GM23338 (cell line): ENCODE measurements at regions not wholly inside any gene's neighbourhood (a gene's known extent, or its start where the extent isn't known, plus 50 kb on each side); places are given as distances from the start of the nearest gene placed in this dataset.

ENCODE experiments used
- ATAC-seq: fragments of 200-7000 bp; cut with Tn5 transposase; 3 replicates; pipeline ENCODE4 v1.9.1; 2020
- DNase-seq: peaks from one replicate; pipeline ENCODE4 v3.0.0-alpha.2; 2015; ENCODE audit warnings: low spot score
- H2AFZ ChIP-seq: fragments of 200-600 bp; sonication (generic); 2 replicates; pipeline ENCODE4 v1.8.0; 2016; ENCODE audit warnings: antibody characterized with exemption, mild to moderate bottlenecking, moderate library complexity
- H3F3A ChIP-seq: fragments of 200-600 bp; sonication (generic); replicated peaks from 2 replicates; pipeline ENCODE4 v1.8.0; 2017; ENCODE audit warnings: antibody characterized with exemption, mixed run types, low read depth
- H3K27ac ChIP-seq: fragments of 200-600 bp; sonication (generic); 2 replicates; pipeline ENCODE4 v1.6.1; 2016; ENCODE audit warnings: low read depth
- H3K27me3 ChIP-seq: fragments of 200-600 bp; sonication (generic); 2 replicates; pipeline ENCODE4 v1.8.0; 2016; ENCODE audit warnings: mild to moderate bottlenecking, mixed run types, moderate library complexity; ENCODE audit not compliant: insufficient read depth
- H3K36me3 ChIP-seq: fragments of 200-600 bp; sonication (generic); 2 replicates; pipeline ENCODE4 v1.8.0; 2016; ENCODE audit warnings: mild to moderate bottlenecking; ENCODE audit not compliant: insufficient read depth
- H3K4me1 ChIP-seq: fragments of 200-600 bp; sonication (generic); 2 replicates; pipeline ENCODE4 v1.8.0; 2016; ENCODE audit warnings: mild to moderate bottlenecking, moderate library complexity; ENCODE audit not compliant: insufficient read depth
- H3K4me2 ChIP-seq: fragments of 200-600 bp; sonication (generic); 2 replicates; pipeline ENCODE4 v1.7.1; 2017; ENCODE audit warnings: mixed run types
- H3K4me3 ChIP-seq: fragments of 200-600 bp; sonication (generic); 2 replicates; pipeline ENCODE4 v1.6.1; 2016; ENCODE audit warnings: mixed run types
- H3K79me2 ChIP-seq: fragments of 200-600 bp; sonication (generic); replicated peaks from 2 replicates; pipeline ENCODE4 v1.8.0; 2017; ENCODE audit warnings: mild to moderate bottlenecking; ENCODE audit not compliant: insufficient read depth
- H3K9me2 ChIP-seq: fragments of 200-600 bp; sonication (generic); 2 replicates; pipeline ENCODE4 v1.8.0; 2017; ENCODE audit not compliant: insufficient read depth
- H4K20me1 ChIP-seq: fragments of 200-600 bp; sonication (generic); replicated peaks from 2 replicates; pipeline ENCODE4 v1.8.0; 2017; ENCODE audit warnings: mild to moderate bottlenecking; ENCODE audit not compliant: insufficient read depth
- H3K27ac Mint-ChIP-seq: 2 replicates; pipeline ENCODE4 v1.8.0; 2020; ENCODE audit warnings: inconsistent platforms, mild to moderate bottlenecking, moderate library complexity, mixed read lengths
- H3K27me3 Mint-ChIP-seq: 3 replicates; pipeline ENCODE4 v1.8.0; 2022; ENCODE audit warnings: low read depth, mild to moderate bottlenecking, moderate library complexity, mixed read lengths, inconsistent platforms; ENCODE audit not compliant: insufficient read depth, poor library complexity
- H3K36me3 Mint-ChIP-seq: 3 replicates; pipeline ENCODE4 v1.8.0; 2021; ENCODE audit warnings: low read depth, mild to moderate bottlenecking, inconsistent platforms, moderate library complexity, mixed read lengths
- H3K4me1 Mint-ChIP-seq: 3 replicates; pipeline ENCODE4 v1.8.0; 2020; ENCODE audit warnings: mild to moderate bottlenecking, inconsistent platforms, mixed read lengths
- H3K4me3 Mint-ChIP-seq: 3 replicates; pipeline ENCODE4 v1.8.0; 2021; ENCODE audit warnings: moderate library complexity, mild to moderate bottlenecking, inconsistent platforms, mixed read lengths
- H3K9me3 Mint-ChIP-seq: 3 replicates; pipeline ENCODE4 v1.8.0; 2020; ENCODE audit warnings: moderate library complexity, mild to moderate bottlenecking, inconsistent platforms, mixed read lengths
- CREB1 ChIP-seq: fragments of 250-450 bp; sonication (Bioruptor Pico); IDR thresholded peaks from 2 replicates; pipeline ENCODE4 v1.5.0; 2020; ENCODE audit warnings: low read depth, mild to moderate bottlenecking, moderate library complexity
- JUNB ChIP-seq: IDR thresholded peaks from one replicate; pipeline ENCODE4 v1.6.1; 2016; ENCODE audit warnings: antibody characterized with exemption; ENCODE audit not compliant: unreplicated experiment
- NANOG ChIP-seq: IDR thresholded peaks from 2 replicates; pipeline ENCODE4 v1.6.1; 2016; ENCODE audit warnings: antibody characterized with exemption, borderline replicate concordance
- POLR2AphosphoS5 ChIP-seq: IDR thresholded peaks from 2 replicates; pipeline ENCODE4 v1.6.1; 2016; ENCODE audit warnings: antibody characterized with exemption, low read depth
- ZNF114 ChIP-seq: fragments of 250-450 bp; sonication (Bioruptor Pico); IDR thresholded peaks from 2 replicates; pipeline ENCODE4 v1.5.0; 2020; ENCODE audit warnings: mild to moderate bottlenecking, moderate library complexity
- ZNF331 ChIP-seq: fragments of 250-450 bp; sonication (Bioruptor Pico); IDR thresholded peaks from 2 replicates; pipeline ENCODE4 v1.5.0; 2020; ENCODE audit warnings: low read depth, mild to moderate bottlenecking, moderate library complexity
- TF ChIP-seq, protein P1 (sequence below): IDR thresholded peaks from one replicate; pipeline ENCODE4 v1.6.1; 2018; ENCODE audit warnings: antibody characterized with exemption; ENCODE audit not compliant: unreplicated experiment
- TF ChIP-seq, protein P2 (sequence below), 2 experiments: fragments of 200-600 bp in 1 of 2; sonication (generic) in 1 of 2; conservative IDR thresholded peaks; 2 replicates each; pipeline versions ENCODE4 v1.5.1 to v1.6.1; 2016 to 2017; ENCODE audit warnings: antibody characterized with exemption in 2 of 2, low read depth in 2 of 2, mild to moderate bottlenecking in 2 of 2, moderate library complexity in 1 of 2
- TF ChIP-seq, protein P3 (sequence below): fragments of 250-450 bp; sonication (Bioruptor Pico); IDR thresholded peaks from 2 replicates; pipeline ENCODE4 v1.5.0; 2020; ENCODE audit warnings: mild to moderate bottlenecking, moderate library complexity

GRCh38 chr4:125849869-125850268 lies 535.1 kb downstream of the FAT4 start:
- H4K20me1 ChIP-seq: no peaks in the 10 kb centered on the region
- no peak for ATAC-seq
- Mint-ChIP-seq H3K36me3 (no peaks in the 10 kb centered on the region), H3K4me3 (no peak overlapping the region), H3K27me3 (peaks cover 1% of the 10 kb centered on the region), H3K27ac (no peak overlapping the region), H3K9me3 (no peaks in the 10 kb centered on the region), H3K4me1 (no peaks in the 10 kb centered on the region)
- H3K4me3 ChIP-seq: no peak overlapping the region
- H3F3A ChIP-seq: no peaks in the 10 kb centered on the region
- no peaks in the 10 kb centered on the region for H3K9me2 ChIP-seq
- no peaks in the 10 kb centered on the region for H3K27me3 ChIP-seq
- no peaks in the 10 kb centered on the region for H3K79me2 ChIP-seq
- no peak overlapping the region for H3K4me2 ChIP-seq
- H3K4me1 ChIP-seq: no peaks in the 10 kb centered on the region
- TF ChIP-seq, protein P1, sequence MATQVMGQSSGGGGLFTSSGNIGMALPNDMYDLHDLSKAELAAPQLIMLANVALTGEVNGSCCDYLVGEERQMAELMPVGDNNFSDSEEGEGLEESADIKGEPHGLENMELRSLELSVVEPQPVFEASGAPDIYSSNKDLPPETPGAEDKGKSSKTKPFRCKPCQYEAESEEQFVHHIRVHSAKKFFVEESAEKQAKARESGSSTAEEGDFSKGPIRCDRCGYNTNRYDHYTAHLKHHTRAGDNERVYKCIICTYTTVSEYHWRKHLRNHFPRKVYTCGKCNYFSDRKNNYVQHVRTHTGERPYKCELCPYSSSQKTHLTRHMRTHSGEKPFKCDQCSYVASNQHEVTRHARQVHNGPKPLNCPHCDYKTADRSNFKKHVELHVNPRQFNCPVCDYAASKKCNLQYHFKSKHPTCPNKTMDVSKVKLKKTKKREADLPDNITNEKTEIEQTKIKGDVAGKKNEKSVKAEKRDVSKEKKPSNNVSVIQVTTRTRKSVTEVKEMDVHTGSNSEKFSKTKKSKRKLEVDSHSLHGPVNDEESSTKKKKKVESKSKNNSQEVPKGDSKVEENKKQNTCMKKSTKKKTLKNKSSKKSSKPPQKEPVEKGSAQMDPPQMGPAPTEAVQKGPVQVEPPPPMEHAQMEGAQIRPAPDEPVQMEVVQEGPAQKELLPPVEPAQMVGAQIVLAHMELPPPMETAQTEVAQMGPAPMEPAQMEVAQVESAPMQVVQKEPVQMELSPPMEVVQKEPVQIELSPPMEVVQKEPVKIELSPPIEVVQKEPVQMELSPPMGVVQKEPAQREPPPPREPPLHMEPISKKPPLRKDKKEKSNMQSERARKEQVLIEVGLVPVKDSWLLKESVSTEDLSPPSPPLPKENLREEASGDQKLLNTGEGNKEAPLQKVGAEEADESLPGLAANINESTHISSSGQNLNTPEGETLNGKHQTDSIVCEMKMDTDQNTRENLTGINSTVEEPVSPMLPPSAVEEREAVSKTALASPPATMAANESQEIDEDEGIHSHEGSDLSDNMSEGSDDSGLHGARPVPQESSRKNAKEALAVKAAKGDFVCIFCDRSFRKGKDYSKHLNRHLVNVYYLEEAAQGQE: no peak
- TF ChIP-seq JUNB: no peak
- no peak for TF ChIP-seq CREB1 (CRISPR knock-in tag)
- TF ChIP-seq ZNF114 (CRISPR knock-in tag): no peak
- TF ChIP-seq, protein P2, sequence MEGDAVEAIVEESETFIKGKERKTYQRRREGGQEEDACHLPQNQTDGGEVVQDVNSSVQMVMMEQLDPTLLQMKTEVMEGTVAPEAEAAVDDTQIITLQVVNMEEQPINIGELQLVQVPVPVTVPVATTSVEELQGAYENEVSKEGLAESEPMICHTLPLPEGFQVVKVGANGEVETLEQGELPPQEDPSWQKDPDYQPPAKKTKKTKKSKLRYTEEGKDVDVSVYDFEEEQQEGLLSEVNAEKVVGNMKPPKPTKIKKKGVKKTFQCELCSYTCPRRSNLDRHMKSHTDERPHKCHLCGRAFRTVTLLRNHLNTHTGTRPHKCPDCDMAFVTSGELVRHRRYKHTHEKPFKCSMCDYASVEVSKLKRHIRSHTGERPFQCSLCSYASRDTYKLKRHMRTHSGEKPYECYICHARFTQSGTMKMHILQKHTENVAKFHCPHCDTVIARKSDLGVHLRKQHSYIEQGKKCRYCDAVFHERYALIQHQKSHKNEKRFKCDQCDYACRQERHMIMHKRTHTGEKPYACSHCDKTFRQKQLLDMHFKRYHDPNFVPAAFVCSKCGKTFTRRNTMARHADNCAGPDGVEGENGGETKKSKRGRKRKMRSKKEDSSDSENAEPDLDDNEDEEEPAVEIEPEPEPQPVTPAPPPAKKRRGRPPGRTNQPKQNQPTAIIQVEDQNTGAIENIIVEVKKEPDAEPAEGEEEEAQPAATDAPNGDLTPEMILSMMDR (conservative IDR thresholded peaks at IDR 0.05; ENCODE audit: low read depth in 2 of 2): no peak
- no peak for TF ChIP-seq POLR2AphosphoS5
- TF ChIP-seq, protein P3, sequence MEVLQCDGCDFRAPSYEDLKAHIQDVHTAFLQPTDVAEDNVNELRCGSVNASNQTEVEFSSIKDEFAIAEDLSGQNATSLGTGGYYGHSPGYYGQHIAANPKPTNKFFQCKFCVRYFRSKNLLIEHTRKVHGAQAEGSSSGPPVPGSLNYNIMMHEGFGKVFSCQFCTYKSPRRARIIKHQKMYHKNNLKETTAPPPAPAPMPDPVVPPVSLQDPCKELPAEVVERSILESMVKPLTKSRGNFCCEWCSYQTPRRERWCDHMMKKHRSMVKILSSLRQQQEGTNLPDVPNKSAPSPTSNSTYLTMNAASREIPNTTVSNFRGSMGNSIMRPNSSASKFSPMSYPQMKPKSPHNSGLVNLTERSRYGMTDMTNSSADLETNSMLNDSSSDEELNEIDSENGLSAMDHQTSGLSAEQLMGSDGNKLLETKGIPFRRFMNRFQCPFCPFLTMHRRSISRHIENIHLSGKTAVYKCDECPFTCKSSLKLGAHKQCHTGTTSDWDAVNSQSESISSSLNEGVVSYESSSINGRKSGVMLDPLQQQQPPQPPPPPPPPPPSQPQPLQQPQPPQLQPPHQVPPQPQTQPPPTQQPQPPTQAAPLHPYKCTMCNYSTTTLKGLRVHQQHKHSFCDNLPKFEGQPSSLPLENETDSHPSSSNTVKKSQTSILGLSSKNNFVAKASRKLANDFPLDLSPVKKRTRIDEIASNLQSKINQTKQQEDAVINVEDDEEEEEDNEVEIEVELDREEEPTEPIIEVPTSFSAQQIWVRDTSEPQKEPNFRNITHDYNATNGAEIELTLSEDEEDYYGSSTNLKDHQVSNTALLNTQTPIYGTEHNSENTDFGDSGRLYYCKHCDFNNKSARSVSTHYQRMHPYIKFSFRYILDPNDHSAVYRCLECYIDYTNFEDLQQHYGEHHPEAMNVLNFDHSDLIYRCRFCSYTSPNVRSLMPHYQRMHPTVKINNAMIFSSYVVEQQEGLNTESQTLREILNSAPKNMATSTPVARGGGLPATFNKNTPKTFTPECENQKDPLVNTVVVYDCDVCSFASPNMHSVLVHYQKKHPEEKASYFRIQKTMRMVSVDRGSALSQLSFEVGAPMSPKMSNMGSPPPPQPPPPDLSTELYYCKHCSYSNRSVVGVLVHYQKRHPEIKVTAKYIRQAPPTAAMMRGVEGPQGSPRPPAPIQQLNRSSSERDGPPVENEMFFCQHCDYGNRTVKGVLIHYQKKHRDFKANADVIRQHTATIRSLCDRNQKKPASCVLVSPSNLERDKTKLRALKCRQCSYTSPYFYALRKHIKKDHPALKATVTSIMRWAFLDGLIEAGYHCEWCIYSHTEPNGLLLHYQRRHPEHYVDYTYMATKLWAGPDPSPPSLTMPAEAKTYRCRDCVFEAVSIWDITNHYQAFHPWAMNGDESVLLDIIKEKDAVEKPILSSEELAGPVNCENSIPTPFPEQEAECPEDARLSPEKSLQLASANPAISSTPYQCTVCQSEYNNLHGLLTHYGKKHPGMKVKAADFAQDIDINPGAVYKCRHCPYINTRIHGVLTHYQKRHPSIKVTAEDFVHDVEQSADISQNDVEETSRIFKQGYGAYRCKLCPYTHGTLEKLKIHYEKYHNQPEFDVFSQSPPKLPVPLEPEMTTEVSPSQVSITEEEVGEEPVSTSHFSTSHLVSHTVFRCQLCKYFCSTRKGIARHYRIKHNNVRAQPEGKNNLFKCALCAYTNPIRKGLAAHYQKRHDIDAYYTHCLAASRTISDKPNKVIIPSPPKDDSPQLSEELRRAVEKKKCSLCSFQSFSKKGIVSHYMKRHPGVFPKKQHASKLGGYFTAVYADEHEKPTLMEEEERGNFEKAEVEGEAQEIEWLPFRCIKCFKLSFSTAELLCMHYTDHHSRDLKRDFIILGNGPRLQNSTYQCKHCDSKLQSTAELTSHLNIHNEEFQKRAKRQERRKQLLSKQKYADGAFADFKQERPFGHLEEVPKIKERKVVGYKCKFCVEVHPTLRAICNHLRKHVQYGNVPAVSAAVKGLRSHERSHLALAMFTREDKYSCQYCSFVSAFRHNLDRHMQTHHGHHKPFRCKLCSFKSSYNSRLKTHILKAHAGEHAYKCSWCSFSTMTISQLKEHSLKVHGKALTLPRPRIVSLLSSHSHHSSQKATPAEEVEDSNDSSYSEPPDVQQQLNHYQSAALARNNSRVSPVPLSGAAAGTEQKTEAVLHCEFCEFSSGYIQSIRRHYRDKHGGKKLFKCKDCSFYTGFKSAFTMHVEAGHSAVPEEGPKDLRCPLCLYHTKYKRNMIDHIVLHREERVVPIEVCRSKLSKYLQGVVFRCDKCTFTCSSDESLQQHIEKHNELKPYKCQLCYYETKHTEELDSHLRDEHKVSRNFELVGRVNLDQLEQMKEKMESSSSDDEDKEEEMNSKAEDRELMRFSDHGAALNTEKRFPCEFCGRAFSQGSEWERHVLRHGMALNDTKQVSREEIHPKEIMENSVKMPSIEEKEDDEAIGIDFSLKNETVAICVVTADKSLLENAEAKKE (CRISPR knock-in tag): no peak
- TF ChIP-seq ZNF331 (CRISPR knock-in tag): no peak
- TF ChIP-seq NANOG: no peak
- DNase-seq: no peak
- H3K27ac ChIP-seq: no peak overlapping the region
- no peaks in the 10 kb centered on the region for H3K36me3 ChIP-seq
- H2AFZ ChIP-seq: no peak overlapping the region
